Heart right ventricle (tissue), 16 donors: ENCODE measurements at regions not wholly inside any gene's neighbourhood (a gene's known extent, or its start where the extent isn't known, plus 50 kb on each side); places are given as distances from the start of the nearest gene placed in this dataset.

Source experiments
- ATAC-seq, 8 donors: fragments of 200-7000 bp; cut with Tn5 transposase; one replicate each; pipeline ENCODE4 v1.9.1; 2020; ENCODE audit warnings: mild to moderate bottlenecking in 8 of 8, moderate library complexity in 8 of 8, moderate number of reproducible peaks in 1 of 8
- DNase-seq, 2 donors: peaks; one replicate each; pipeline ENCODE4 v3.0.0-alpha.2; 2020
- H3K27ac ChIP-seq, 10 donors: fragments of 200-600 bp; sonication (generic) in 2 of 10; one replicate each; pipeline versions ENCODE4 v1.5.0 to v1.8.0; 2020 to 2022; ENCODE audit warnings: mild to moderate bottlenecking in 3 of 10
- H3K27me3 ChIP-seq, 7 donors: fragments of 200-600 bp; one replicate each; pipeline ENCODE4 v1.8.0; 2021 to 2022; ENCODE audit warnings: mild to moderate bottlenecking in 2 of 7
- H3K36me3 ChIP-seq, 9 donors: fragments of 200-600 bp; sonication (generic) in 1 of 9; one replicate each; pipeline versions ENCODE4 v1.5.0 to v1.8.0; 2020 to 2022; ENCODE audit warnings: mild to moderate bottlenecking in 2 of 9
- H3K4me1 ChIP-seq, 9 donors: fragments of 200-600 bp; sonication (generic) in 1 of 9; one replicate each; pipeline versions ENCODE4 v1.5.0 to v1.8.0; 2020 to 2022; ENCODE audit warnings: mild to moderate bottlenecking in 4 of 9
- H3K4me3 ChIP-seq, 10 donors: fragments of 200-600 bp; sonication (generic) in 2 of 10; one replicate each; pipeline versions ENCODE4 v1.5.0 to v1.8.0; 2020 to 2022; ENCODE audit warnings: mild to moderate bottlenecking in 7 of 10, moderate library complexity in 2 of 10
- H3K9me3 ChIP-seq, 11 donors: fragments of 200-600 bp in 10 of 11; sonication (generic) in 2 of 11; one replicate each; pipeline versions ENCODE4 v1.5.0 to v1.8.0; 2013 to 2022; ENCODE audit warnings: mild to moderate bottlenecking in 2 of 11, control low read depth in 1 of 11, moderate library complexity in 1 of 11
- CTCF ChIP-seq, 9 donors: fragments of 200-600 bp; sonication (generic) in 2 of 9; IDR thresholded peaks; one replicate each; pipeline versions ENCODE4 v1.5.0 to v1.8.0; 2021 to 2022; ENCODE audit warnings: antibody characterized with exemption in 9 of 9, mild to moderate bottlenecking in 5 of 9, moderate library complexity in 1 of 9
- WGBS, 2 donors: extraction: QIAGEN DNeasy Blood & Tissue Kit; methylation state at CpG; one replicate each; pipeline ENCODE4 v1.1.7; 2013; ENCODE audit warnings: inconsistent platforms in 1 of 2; 5-methylcytosine and 5-hydroxymethylcytosine counted together
- intact Hi-C, 10 donors: fragments of 100-400 bp; cut with DNase I; formaldehyde crosslinking; loops; one replicate each; pipeline versions ENCODE4 v1.11.1 to v1.14.2; 2022
- donor health status: Arrhythmogenic right ventricular cardiomyopathy.
- donor health status: ischemic (EF 13 %, LVEDD 7.1; RV severe dilation, severe dysfunction).
- donor health status: healthy with polysubstance abuse.
- donor health status: DM: no; HTN: yes; CAD: no.
- donor health status: DM: no; HTN: no; CAD: no.
- donor health status: ischemic (EF 25% LVEDD 6.9; RV normal size, moderate dysfunction).
- donor health status: ischemic (EF 25% LVEDD 5.7; RV mildly dilated, moderate dysfunction).
- donor health status: healthy.
- donor health status: DM: yes; HTN: yes; CAD: no.
- donor health status: Ischemic cardiomyopathy.
- donor health status: ischemic (EF 35%, LVEDD 5.7; RV mildly dilated, moderate dysfunction).
- donor health status: nonischemic (EF 11% LVEDD 7.7; RV severe dilation, severe dysfunction).
- donor health status: DM: yes; HTN: yes; CAD: no.
- donor health status: PGD.
- donor health status: ischemic (EF 29% LVEDD 5.4; RV normal size, mild dysfunction).
- donor health status: nonischemic (EF 23%, LVEDD 6.1; RV moderate dilation, normal function).

- 80 to 87% methylated on average over 5 of the region's 5 CpGs for WGBS, 2 donors
- no peak for ATAC-seq
- intact Hi-C loops: no loop called here
- Histone ChIP-seq H3K4me1 (no peaks in the 10 kb centered on the region), H3K4me3 (no peak overlapping the region), H3K9me3 (peaks cover 0 to 5% (median 0%) of the 10 kb centered on the region in 11 donors), H3K36me3 (no peaks in the 10 kb centered on the region), H3K27ac (no peak overlapping the region), H3K27me3 (peaks cover 0 to 10% (median 4%) of the 10 kb centered on the region in 7 donors)
- DNase-seq: no peak
- TF ChIP-seq CTCF (IDR thresholded peaks at IDR 0.05): no peak
These were observed 276.1 kb upstream of the SIX2 start for GRCh38 chr2:45285311-45285710.

GRCh38 chr2:45284621-45284995 is 275.4 kb upstream of the SIX2 start:
- Histone ChIP-seq H3K27ac (no peak overlapping the region), H3K36me3 (no peaks in the 10 kb centered on the region), H3K4me1 (no peaks in the 10 kb centered on the region), H3K4me3 (no peak overlapping the region), H3K27me3 (peaks cover 0 to 10% (median 4%) of the 10 kb centered on the region in 7 donors), H3K9me3 (peaks cover 0 to 5% (median 0%) of the 10 kb centered on the region in 11 donors)
- no peak for TF ChIP-seq CTCF (IDR thresholded peaks at IDR 0.05)
- intact Hi-C loops: no loop called here
- 79 to 86% methylated on average over 2 of the region's 2 CpGs for WGBS, 2 donors
- ATAC-seq (no peak), DNase-seq (no peak)

- WGBS, 2 donors: 75 to 80% methylated on average over 10 of the region's 10 CpGs
- peaks cover 0 to 5% (median 0%) of the 10 kb centered on the region in 11 donors for H3K9me3 ChIP-seq
- ATAC-seq (peak in 4 of 8 donors; percentile 62 to 94 (median 72)), DNase-seq (no peak)
- peaks cover 0 to 10% (median 4%) of the 10 kb centered on the region in 7 donors for H3K27me3 ChIP-seq
- TF ChIP-seq CTCF (IDR thresholded peaks at IDR 0.05): no peak
- intact Hi-C loops: no loop called here
- H3K36me3 ChIP-seq: no peaks in the 10 kb centered on the region
- no peak overlapping the region for H3K4me3 ChIP-seq
- no peak overlapping the region for H3K27ac ChIP-seq
- H3K4me1 ChIP-seq: peaks cover 0 to under 1% (median 0%) of the 10 kb centered on the region in 9 donors
These were observed 274.7 kb upstream of the SIX2 start for GRCh38 chr2:45283764-45284620.

- H3K36me3 ChIP-seq: no peaks in the 10 kb centered on the region
- H3K4me1 ChIP-seq: peaks cover 0 to 9% (median 0%) of the 10 kb centered on the region in 9 donors
- no peak for DNase-seq
- peaks cover 0 to 10% (median 0%) of the 10 kb centered on the region in 7 donors for H3K27me3 ChIP-seq
- H3K4me3 ChIP-seq: no peak overlapping the region
- H3K27ac ChIP-seq: no peak overlapping the region
- peaks cover 0 to 5% (median 0%) of the 10 kb centered on the region in 11 donors for H3K9me3 ChIP-seq
- TF ChIP-seq CTCF (IDR thresholded peaks at IDR 0.05): no peak
- intact Hi-C loops: no loop called here
- 91 to 94% methylated on average over 2 of the region's 2 CpGs for WGBS, 2 donors
- no peak for ATAC-seq
These were observed 273.4 kb upstream of the SIX2 start for GRCh38 chr2:45282646-45283045.
